Nephron progenitor cell (in vitro differentiated cells): ENCODE measurements at regions not wholly inside any gene's neighbourhood (a gene's known extent, or its start where the extent isn't known, plus 50 kb on each side); places are given as distances from the start of the nearest gene placed in this dataset.

Source experiments
- DNase-seq: peaks from one replicate; pipeline ENCODE4 v3.0.0; 2021
- H3K27ac Mint-ChIP-seq: 2 replicates; pipeline ENCODE4 v1.8.0; 2021; ENCODE audit warnings: mild to moderate bottlenecking, moderate library complexity, mixed read lengths
- H3K27me3 Mint-ChIP-seq: 2 replicates; pipeline ENCODE4 v1.8.0; 2021; ENCODE audit warnings: mild to moderate bottlenecking, low read depth, mixed read lengths; ENCODE audit not compliant: poor library complexity
- H3K36me3 Mint-ChIP-seq: 2 replicates; pipeline ENCODE4 v1.8.0; 2021; ENCODE audit warnings: low read depth, mixed read lengths
- H3K4me1 Mint-ChIP-seq: 2 replicates; pipeline ENCODE4 v1.8.0; 2021; ENCODE audit warnings: mixed read lengths
- H3K4me3 Mint-ChIP-seq: 2 replicates; pipeline ENCODE4 v1.8.0; 2021; ENCODE audit warnings: mild to moderate bottlenecking, moderate library complexity, mixed read lengths
- H3K9me3 Mint-ChIP-seq: 2 replicates; pipeline ENCODE4 v1.8.0; 2021; ENCODE audit warnings: mild to moderate bottlenecking, moderate library complexity, mixed read lengths
- CTCF ChIP-seq: fragments of 200-600 bp; sonication (generic); IDR thresholded peaks from 2 replicates; pipeline ENCODE4 v1.5.0; 2021; ENCODE audit warnings: antibody characterized with exemption

GRCh38 chr6:167392631-167393316 lies 67.9 kb downstream of the TTLL2 start:
- H3K9me3 Mint-ChIP-seq = no peaks in the 10 kb centered on the region
- no peak overlapping the region for H3K27ac Mint-ChIP-seq
- peaks cover 16% of the 10 kb centered on the region for H3K4me1 Mint-ChIP-seq
- peaks cover 16% of the 10 kb centered on the region for H3K27me3 Mint-ChIP-seq
- no peaks in the 10 kb centered on the region for H3K36me3 Mint-ChIP-seq
- no peak for TF ChIP-seq CTCF
- no peak overlapping the region for H3K4me3 Mint-ChIP-seq
- DNase-seq = no peak

- Mint-ChIP-seq H3K4me3 (no peak overlapping the region), H3K36me3 (no peaks in the 10 kb centered on the region), H3K27ac (peak overlapping the region; percentile 84), H3K4me1 (peaks cover 22% of the 10 kb centered on the region), H3K27me3 (peaks cover 16% of the 10 kb centered on the region), H3K9me3 (no peaks in the 10 kb centered on the region)
- no peak for DNase-seq
- no peak for TF ChIP-seq CTCF
These were observed 68.8 kb downstream of the TTLL2 start for GRCh38 chr6:167393731-167394130.

GRCh38 chr6:167394339-167394738 lies 69.5 kb downstream of the TTLL2 start:
- Mint-ChIP-seq H3K4me1 (peaks cover 22% of the 10 kb centered on the region), H3K9me3 (no peaks in the 10 kb centered on the region), H3K36me3 (no peaks in the 10 kb centered on the region), H3K4me3 (no peak overlapping the region), H3K27me3 (peaks cover 16% of the 10 kb centered on the region), H3K27ac (no peak overlapping the region)
- TF ChIP-seq CTCF = no peak
- DNase-seq = no peak

GRCh38 chr6:167394820-167395219 lies 69.9 kb downstream of the TTLL2 start:
- H3K36me3 Mint-ChIP-seq = no peaks in the 10 kb centered on the region
- peaks cover 16% of the 10 kb centered on the region for H3K27me3 Mint-ChIP-seq
- no peak overlapping the region for H3K4me3 Mint-ChIP-seq
- TF ChIP-seq CTCF = no peak
- H3K9me3 Mint-ChIP-seq = no peaks in the 10 kb centered on the region
- no peak overlapping the region for H3K27ac Mint-ChIP-seq
- peaks cover 22% of the 10 kb centered on the region for H3K4me1 Mint-ChIP-seq
- no peak for DNase-seq

- no peak for TF ChIP-seq CTCF
- Mint-ChIP-seq H3K27me3 (peaks cover 13% of the 10 kb centered on the region), H3K27ac (no peak overlapping the region), H3K9me3 (no peaks in the 10 kb centered on the region), H3K4me3 (no peak overlapping the region), H3K4me1 (peaks cover 31% of the 10 kb centered on the region), H3K36me3 (no peaks in the 10 kb centered on the region)
- no peak for DNase-seq
These were observed 71.3 kb downstream of the TTLL2 start for GRCh38 chr6:167396068-167396658.
